Adrenal gland (tissue), 5 donors: ENCODE measurements at regions not wholly inside any gene's neighbourhood (a gene's known extent, or its start where the extent isn't known, plus 50 kb on each side); places are given as distances from the start of the nearest gene placed in this dataset.

Experiments
- POLR2A ChIP-seq, 2 donors: fragments of 450-650 bp; IDR thresholded peaks; one replicate each; pipeline ENCODE4 v1.6.1; 2017; ENCODE audit warnings: antibody characterized with exemption in 2 of 2, mild to moderate bottlenecking in 2 of 2, moderate library complexity in 1 of 2
- TF ChIP-seq, protein P1 (sequence below), 6 experiments: fragments of 450-650 bp in 4 of 6; fragments of 200-600 bp in 2 of 6; sonication (generic) in 1 of 6; IDR thresholded peaks; 1 replicate in 5 of 6; 2 replicates in 1 of 6; pipeline versions ENCODE4 v1.5.1 to v1.8.0; 2016 to 2021; ENCODE audit warnings: antibody characterized with exemption in 6 of 6, mild to moderate bottlenecking in 2 of 6, moderate library complexity in 1 of 6
- donor health status: DM: no; HTN: no; CAD: no.

DNA sequence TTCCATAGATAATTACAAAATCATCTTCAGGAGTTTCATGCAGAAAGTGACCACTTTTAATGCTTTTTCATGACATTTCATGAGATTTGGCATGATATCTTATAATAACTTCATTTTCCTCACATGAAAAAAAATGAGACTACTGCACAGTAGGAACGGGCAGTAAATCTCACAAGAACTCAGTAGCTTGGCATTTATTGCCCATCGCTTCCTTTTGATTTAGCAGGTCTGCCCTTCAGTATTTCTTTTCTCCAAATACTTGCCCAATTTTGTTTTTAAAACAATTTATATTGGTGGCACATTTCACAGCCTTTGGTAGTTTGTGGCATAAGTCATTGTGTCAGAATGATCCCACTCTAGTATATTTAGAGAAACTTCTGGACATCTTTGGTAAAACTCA, 711.8 kb upstream of the CHD1 start:
- TF ChIP-seq, protein P1, sequence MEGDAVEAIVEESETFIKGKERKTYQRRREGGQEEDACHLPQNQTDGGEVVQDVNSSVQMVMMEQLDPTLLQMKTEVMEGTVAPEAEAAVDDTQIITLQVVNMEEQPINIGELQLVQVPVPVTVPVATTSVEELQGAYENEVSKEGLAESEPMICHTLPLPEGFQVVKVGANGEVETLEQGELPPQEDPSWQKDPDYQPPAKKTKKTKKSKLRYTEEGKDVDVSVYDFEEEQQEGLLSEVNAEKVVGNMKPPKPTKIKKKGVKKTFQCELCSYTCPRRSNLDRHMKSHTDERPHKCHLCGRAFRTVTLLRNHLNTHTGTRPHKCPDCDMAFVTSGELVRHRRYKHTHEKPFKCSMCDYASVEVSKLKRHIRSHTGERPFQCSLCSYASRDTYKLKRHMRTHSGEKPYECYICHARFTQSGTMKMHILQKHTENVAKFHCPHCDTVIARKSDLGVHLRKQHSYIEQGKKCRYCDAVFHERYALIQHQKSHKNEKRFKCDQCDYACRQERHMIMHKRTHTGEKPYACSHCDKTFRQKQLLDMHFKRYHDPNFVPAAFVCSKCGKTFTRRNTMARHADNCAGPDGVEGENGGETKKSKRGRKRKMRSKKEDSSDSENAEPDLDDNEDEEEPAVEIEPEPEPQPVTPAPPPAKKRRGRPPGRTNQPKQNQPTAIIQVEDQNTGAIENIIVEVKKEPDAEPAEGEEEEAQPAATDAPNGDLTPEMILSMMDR (IDR thresholded peaks at IDR 0.05) = no peak
- TF ChIP-seq POLR2A (IDR thresholded peaks at IDR 0.05) = no peak
